ENCODE measurements at regions not wholly inside any gene's neighbourhood (a gene's known extent, or its start where the extent isn't known, plus 50 kb on each side); places are given as distances from the start of the nearest gene placed in this dataset.

GRCh38 chr5:38018016-38018415 is 178.2 kb upstream of the GDNF start:
- ChIA-PET CTCF (no interaction called here), POLR2A (ENCODE audit: low non-redundant PET) (no interaction called here)
- Histone ChIP-seq H3K4me3 (ENCODE audit: low read depth, low read length, poor library complexity, severe bottlenecking) (no peak overlapping the region), H3K27ac (ENCODE audit: low read depth, low read length, poor library complexity, severe bottlenecking) (no peak overlapping the region), H3K9me3 (ENCODE audit: low read depth, low read length, poor library complexity, severe bottlenecking) (no peaks in the 10 kb centered on the region), H3K27me3 (replicated peaks; ENCODE audit: insufficient read depth, low read depth, low read length, poor library complexity) (peaks cover 10% of the 10 kb centered on the region), H3K4me1 (ENCODE audit: insufficient read depth, low read length, poor library complexity, severe bottlenecking) (no peaks in the 10 kb centered on the region), H3K36me3 (ENCODE audit: insufficient read depth, low read length, poor library complexity, severe bottlenecking) (no peaks in the 10 kb centered on the region)
- TF ChIP-seq EZH2 (IDR thresholded peaks at IDR 0.05; ENCODE audit: borderline replicate concordance, low read depth, low read length, poor library complexity, severe bottlenecking), result no peak
- no peak for DNase-seq (ENCODE audit: low spot score)
- no TSS peak for BruUV-seq (replicated peaks)
- intact Hi-C loops (cut with micrococcal nuclease; ENCODE audit: unreplicated experiment), result no loop called here

DNA sequence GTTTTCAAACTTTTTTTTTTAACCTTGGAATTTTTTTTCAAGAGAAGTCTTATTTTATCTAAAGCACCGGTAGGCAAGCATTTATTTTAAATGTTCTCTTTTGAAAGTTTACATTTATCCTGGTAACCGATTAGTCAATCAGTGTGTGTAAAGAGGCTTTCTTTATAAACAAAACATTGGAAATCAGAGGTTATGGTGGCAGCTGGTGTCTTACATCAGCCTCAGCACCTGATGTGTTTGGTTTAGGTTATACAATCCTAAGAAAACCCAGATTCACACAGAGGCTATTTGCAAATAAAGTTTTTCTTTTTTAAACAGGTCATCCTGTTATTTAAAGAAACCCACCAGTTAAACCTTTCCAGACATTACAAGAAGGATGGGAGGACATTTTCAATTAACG is 173.3 kb upstream of the GDNF start:
- POLR2A ChIA-PET (ENCODE audit: low non-redundant PET), result no interaction called here
- Histone ChIP-seq H3K27me3 (replicated peaks; ENCODE audit: insufficient read depth, low read depth, low read length, poor library complexity) (peaks cover 13% of the 10 kb centered on the region), H3K4me3 (ENCODE audit: low read depth, low read length, poor library complexity, severe bottlenecking) (no peak overlapping the region), H3K27ac (ENCODE audit: low read depth, low read length, poor library complexity, severe bottlenecking) (no peak overlapping the region), H3K9me3 (ENCODE audit: low read depth, low read length, poor library complexity, severe bottlenecking) (no peaks in the 10 kb centered on the region), H3K36me3 (ENCODE audit: insufficient read depth, low read length, poor library complexity, severe bottlenecking) (no peaks in the 10 kb centered on the region), H3K4me1 (ENCODE audit: insufficient read depth, low read length, poor library complexity, severe bottlenecking) (no peaks in the 10 kb centered on the region)
- intact Hi-C loops (cut with micrococcal nuclease; ENCODE audit: unreplicated experiment), result no loop called here
- CTCF ChIA-PET, result no interaction called here
- no peak for DNase-seq (ENCODE audit: low spot score)
- no TSS peak for BruUV-seq (replicated peaks)
- TF ChIP-seq EZH2 (IDR thresholded peaks at IDR 0.05; ENCODE audit: borderline replicate concordance, low read depth, low read length, poor library complexity, severe bottlenecking), result no peak
- TF ChIP-seq, protein P1, sequence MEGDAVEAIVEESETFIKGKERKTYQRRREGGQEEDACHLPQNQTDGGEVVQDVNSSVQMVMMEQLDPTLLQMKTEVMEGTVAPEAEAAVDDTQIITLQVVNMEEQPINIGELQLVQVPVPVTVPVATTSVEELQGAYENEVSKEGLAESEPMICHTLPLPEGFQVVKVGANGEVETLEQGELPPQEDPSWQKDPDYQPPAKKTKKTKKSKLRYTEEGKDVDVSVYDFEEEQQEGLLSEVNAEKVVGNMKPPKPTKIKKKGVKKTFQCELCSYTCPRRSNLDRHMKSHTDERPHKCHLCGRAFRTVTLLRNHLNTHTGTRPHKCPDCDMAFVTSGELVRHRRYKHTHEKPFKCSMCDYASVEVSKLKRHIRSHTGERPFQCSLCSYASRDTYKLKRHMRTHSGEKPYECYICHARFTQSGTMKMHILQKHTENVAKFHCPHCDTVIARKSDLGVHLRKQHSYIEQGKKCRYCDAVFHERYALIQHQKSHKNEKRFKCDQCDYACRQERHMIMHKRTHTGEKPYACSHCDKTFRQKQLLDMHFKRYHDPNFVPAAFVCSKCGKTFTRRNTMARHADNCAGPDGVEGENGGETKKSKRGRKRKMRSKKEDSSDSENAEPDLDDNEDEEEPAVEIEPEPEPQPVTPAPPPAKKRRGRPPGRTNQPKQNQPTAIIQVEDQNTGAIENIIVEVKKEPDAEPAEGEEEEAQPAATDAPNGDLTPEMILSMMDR (conservative IDR thresholded peaks at IDR 0.05; ENCODE audit: low read depth, low read length), result no peak

- Histone ChIP-seq H3K4me1 (ENCODE audit: insufficient read depth, low read length, poor library complexity, severe bottlenecking) (no peaks in the 10 kb centered on the region), H3K36me3 (ENCODE audit: insufficient read depth, low read length, poor library complexity, severe bottlenecking) (no peaks in the 10 kb centered on the region), H3K4me3 (ENCODE audit: low read depth, low read length, poor library complexity, severe bottlenecking) (no peak overlapping the region), H3K27me3 (replicated peaks; ENCODE audit: insufficient read depth, low read depth, low read length, poor library complexity) (peaks cover 13% of the 10 kb centered on the region), H3K9me3 (ENCODE audit: low read depth, low read length, poor library complexity, severe bottlenecking) (no peaks in the 10 kb centered on the region), H3K27ac (ENCODE audit: low read depth, low read length, poor library complexity, severe bottlenecking) (no peak overlapping the region)
- ChIA-PET CTCF (no interaction called here), POLR2A (ENCODE audit: low non-redundant PET) (no interaction called here)
- TF ChIP-seq, protein P1 (conservative IDR thresholded peaks at IDR 0.05; ENCODE audit: low read depth, low read length), result no peak
- TF ChIP-seq EZH2 (IDR thresholded peaks at IDR 0.05; ENCODE audit: borderline replicate concordance, low read depth, low read length, poor library complexity, severe bottlenecking), result no peak
- no peak for DNase-seq (ENCODE audit: low spot score)
- intact Hi-C loops (cut with micrococcal nuclease; ENCODE audit: unreplicated experiment), result no loop called here
- BruUV-seq (replicated peaks), result no TSS peak
Observed at GRCh38 chr5:38011668-38012188, 171.9 kb upstream of the GDNF start.

DNA sequence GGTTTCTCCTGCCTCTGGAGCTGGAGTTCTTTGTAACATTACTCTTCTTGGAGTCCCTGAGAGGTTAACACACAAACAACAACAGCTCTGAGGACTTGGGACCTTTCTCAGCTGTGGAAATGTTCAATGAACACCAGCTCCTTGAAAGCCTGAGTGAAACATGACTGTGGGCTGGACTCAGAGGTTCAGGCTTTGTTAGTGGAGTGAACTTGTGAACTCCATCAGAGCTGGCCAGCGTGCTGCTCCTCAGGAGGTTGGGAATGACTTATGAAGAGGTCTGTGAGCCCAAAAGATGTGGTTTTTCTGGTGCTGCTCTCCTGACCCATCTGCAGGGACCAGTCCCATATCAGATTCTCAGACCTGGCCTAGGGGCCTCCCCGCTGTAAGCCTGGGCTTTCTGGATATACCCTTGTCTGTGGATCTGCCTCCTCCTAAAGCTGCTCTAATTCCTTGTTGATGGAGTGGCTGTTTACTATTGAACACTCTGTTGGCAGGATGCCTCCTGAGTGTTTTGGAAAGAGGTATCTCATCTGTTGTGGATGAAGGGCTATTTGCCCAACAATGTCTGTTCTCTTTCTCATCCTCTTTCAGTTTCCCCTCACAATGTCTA is 170.0 kb upstream of the GDNF start:
- peaks cover 13% of the 10 kb centered on the region for H3K27me3 ChIP-seq (replicated peaks; ENCODE audit: insufficient read depth, low read depth, low read length, poor library complexity)
- ChIA-PET CTCF (no interaction called here), POLR2A (ENCODE audit: low non-redundant PET) (no interaction called here)
- no peak overlapping the region for H3K4me3 ChIP-seq (ENCODE audit: low read depth, low read length, poor library complexity, severe bottlenecking)
- no peaks in the 10 kb centered on the region for H3K9me3 ChIP-seq (ENCODE audit: low read depth, low read length, poor library complexity, severe bottlenecking)
- H3K4me1 ChIP-seq (ENCODE audit: insufficient read depth, low read length, poor library complexity, severe bottlenecking), result no peaks in the 10 kb centered on the region
- no TSS peak for BruUV-seq (replicated peaks)
- no peak for DNase-seq (ENCODE audit: low spot score)
- intact Hi-C loops (cut with micrococcal nuclease; ENCODE audit: unreplicated experiment), result no loop called here
- H3K36me3 ChIP-seq (ENCODE audit: insufficient read depth, low read length, poor library complexity, severe bottlenecking), result no peaks in the 10 kb centered on the region
- TF ChIP-seq, protein P1 (conservative IDR thresholded peaks at IDR 0.05; ENCODE audit: low read depth, low read length), result no peak
- no peak for TF ChIP-seq EZH2 (IDR thresholded peaks at IDR 0.05; ENCODE audit: borderline replicate concordance, low read depth, low read length, poor library complexity, severe bottlenecking)
- H3K27ac ChIP-seq (ENCODE audit: low read depth, low read length, poor library complexity, severe bottlenecking), result no peak overlapping the region
